ENCODE measurements at regions not wholly inside any gene's neighbourhood (a gene's known extent, or its start where the extent isn't known, plus 50 kb on each side); places are given as distances from the start of the nearest gene placed in this dataset.

DNA sequence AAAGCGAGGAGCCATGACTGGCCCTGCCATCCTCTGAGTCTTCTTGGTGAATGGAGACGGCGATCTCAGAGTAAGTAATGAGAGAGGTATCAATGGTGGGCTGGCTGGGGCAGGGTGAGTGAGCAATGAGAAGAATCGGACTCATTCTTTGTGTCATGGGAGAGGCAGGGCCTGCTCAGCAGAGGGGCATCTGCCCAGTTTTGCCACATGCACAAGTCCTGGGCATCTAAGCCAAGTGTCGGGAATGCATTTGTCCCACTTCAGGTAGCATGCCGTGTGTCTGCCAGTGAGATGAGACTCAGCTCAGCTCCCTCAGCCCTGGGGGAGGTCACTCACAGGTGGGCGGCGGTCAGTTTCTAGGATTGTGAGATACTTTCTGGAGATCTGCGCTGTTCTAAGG lies 791.0 kb upstream of the RAB6C start:
- no peaks in the 10 kb centered on the region for H4K20me1 ChIP-seq (ENCODE audit: insufficient read depth, low read length)

DNA sequence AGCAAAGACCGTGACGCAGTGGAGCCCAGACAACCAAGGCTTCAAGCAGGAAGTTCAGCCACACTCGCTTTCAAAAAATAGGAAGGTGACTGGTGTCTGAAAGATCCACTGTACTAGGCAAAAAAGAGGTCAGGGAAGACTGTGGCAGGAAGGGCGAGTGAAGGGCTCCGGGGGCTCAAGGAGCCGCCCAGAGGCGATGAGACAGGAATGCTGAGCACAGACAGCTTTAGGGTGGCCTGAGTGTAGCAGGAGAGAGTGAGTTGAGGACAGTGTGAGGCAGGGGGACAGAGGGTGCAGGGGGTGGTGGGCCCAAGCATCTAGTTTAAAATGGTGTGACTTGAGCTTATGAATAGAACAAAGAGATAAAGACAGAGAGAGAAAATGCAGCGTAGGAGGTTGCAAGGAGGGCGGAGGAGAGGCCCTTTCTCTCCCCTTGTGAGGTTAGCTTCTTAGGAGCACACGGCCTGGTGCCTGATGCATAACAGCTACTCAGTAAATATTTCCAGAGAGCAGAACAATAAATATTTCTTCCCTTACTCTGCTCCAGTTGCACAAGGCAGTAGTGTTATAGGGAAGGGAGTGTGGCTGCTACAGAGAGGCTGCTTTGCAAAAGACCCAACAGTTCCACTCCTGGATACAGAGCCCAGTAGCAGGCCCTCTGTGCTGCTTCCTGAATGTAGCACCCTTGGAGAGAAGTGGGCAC lies 789.7 kb upstream of the RAB6C start:
- Histone ChIP-seq H3K4me1 (ENCODE audit: low read length) (no peaks in the 10 kb centered on the region), H3K79me2 (ENCODE audit: low read length) (no peaks in the 10 kb centered on the region), H2AFZ (ENCODE audit: low read depth, low read length) (no peak overlapping the region), H4K20me1 (ENCODE audit: insufficient read depth, low read length) (no peaks in the 10 kb centered on the region), H3K27me3 (ENCODE audit: low read depth, low read length) (no peaks in the 10 kb centered on the region), H3K36me3 (replicated peaks; ENCODE audit: low read depth, low read length) (no peaks in the 10 kb centered on the region), H3K4me3 (ENCODE audit: low read length) (no peak overlapping the region), H3K27ac (ENCODE audit: low read length) (no peak overlapping the region), H3K4me2 (ENCODE audit: low read length) (no peak overlapping the region), H3K9ac (ENCODE audit: low read length) (no peak overlapping the region), H3K9me3 (ENCODE audit: insufficient read depth, low read length) (no peaks in the 10 kb centered on the region)
- no peak for TF ChIP-seq EZH2phosphoT487 (IDR thresholded peaks at IDR 0.05; ENCODE audit: low read depth)
- TF ChIP-seq, protein P1, sequence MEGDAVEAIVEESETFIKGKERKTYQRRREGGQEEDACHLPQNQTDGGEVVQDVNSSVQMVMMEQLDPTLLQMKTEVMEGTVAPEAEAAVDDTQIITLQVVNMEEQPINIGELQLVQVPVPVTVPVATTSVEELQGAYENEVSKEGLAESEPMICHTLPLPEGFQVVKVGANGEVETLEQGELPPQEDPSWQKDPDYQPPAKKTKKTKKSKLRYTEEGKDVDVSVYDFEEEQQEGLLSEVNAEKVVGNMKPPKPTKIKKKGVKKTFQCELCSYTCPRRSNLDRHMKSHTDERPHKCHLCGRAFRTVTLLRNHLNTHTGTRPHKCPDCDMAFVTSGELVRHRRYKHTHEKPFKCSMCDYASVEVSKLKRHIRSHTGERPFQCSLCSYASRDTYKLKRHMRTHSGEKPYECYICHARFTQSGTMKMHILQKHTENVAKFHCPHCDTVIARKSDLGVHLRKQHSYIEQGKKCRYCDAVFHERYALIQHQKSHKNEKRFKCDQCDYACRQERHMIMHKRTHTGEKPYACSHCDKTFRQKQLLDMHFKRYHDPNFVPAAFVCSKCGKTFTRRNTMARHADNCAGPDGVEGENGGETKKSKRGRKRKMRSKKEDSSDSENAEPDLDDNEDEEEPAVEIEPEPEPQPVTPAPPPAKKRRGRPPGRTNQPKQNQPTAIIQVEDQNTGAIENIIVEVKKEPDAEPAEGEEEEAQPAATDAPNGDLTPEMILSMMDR (IDR thresholded peaks at IDR 0.05; ENCODE audit: low read depth, low read length) = no peak

More for the DNA sequence above, 791.0 kb upstream of the RAB6C start:
- Histone ChIP-seq H3K4me2 (ENCODE audit: low read length) (no peak overlapping the region), H3K27ac (ENCODE audit: low read length) (no peak overlapping the region), H2AFZ (ENCODE audit: low read depth, low read length) (no peak overlapping the region), H3K36me3 (replicated peaks; ENCODE audit: low read depth, low read length) (no peaks in the 10 kb centered on the region), H3K4me3 (ENCODE audit: low read length) (no peak overlapping the region), H3K4me1 (ENCODE audit: low read length) (no peaks in the 10 kb centered on the region), H3K9ac (ENCODE audit: low read length) (no peak overlapping the region), H3K79me2 (ENCODE audit: low read length) (no peaks in the 10 kb centered on the region), H3K27me3 (ENCODE audit: low read depth, low read length) (0 out of 2 replicates have a peak, but pooled peaks cover 3% of the 10 kb centered on the region), H3K9me3 (ENCODE audit: insufficient read depth, low read length) (no peaks in the 10 kb centered on the region)
- no peak for TF ChIP-seq EZH2phosphoT487 (IDR thresholded peaks at IDR 0.05; ENCODE audit: low read depth)
- TF ChIP-seq, protein P1 (IDR thresholded peaks at IDR 0.05; ENCODE audit: low read depth, low read length) = no peak

DNA sequence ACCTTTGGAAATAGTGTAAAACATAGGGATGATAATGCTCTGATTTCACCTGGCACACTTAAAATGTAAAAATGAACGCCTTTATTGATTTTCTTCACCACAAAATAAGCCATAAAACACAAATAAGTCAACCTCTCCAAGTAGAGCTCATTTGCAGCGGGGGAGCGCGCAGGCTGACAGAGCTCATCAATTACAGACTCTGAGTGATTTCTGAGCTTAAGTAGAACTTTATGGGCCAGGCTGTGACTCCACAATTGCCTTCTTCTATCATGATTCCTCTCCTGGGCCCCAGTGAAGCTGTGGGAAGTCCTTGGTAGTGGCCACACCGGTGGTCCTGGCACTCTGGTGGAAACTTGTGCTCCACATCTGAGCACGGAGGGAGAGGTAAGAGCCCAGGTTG lies 789.0 kb upstream of the RAB6C start:
- Histone ChIP-seq H3K27me3 (ENCODE audit: low read depth, low read length) (no peaks in the 10 kb centered on the region), H3K9me3 (ENCODE audit: insufficient read depth, low read length) (no peaks in the 10 kb centered on the region), H2AFZ (ENCODE audit: low read depth, low read length) (no peak overlapping the region), H3K4me3 (ENCODE audit: low read length) (no peak overlapping the region), H3K4me2 (ENCODE audit: low read length) (no peak overlapping the region), H3K36me3 (replicated peaks; ENCODE audit: low read depth, low read length) (no peaks in the 10 kb centered on the region), H3K27ac (ENCODE audit: low read length) (no peak overlapping the region), H3K9ac (ENCODE audit: low read length) (no peak overlapping the region), H3K79me2 (ENCODE audit: low read length) (no peaks in the 10 kb centered on the region), H4K20me1 (ENCODE audit: insufficient read depth, low read length) (no peaks in the 10 kb centered on the region), H3K4me1 (ENCODE audit: low read length) (no peaks in the 10 kb centered on the region)
- TF ChIP-seq, protein P1 (IDR thresholded peaks at IDR 0.05; ENCODE audit: low read depth, low read length) = no peak
- no peak for TF ChIP-seq EZH2phosphoT487 (IDR thresholded peaks at IDR 0.05; ENCODE audit: low read depth)

DNA sequence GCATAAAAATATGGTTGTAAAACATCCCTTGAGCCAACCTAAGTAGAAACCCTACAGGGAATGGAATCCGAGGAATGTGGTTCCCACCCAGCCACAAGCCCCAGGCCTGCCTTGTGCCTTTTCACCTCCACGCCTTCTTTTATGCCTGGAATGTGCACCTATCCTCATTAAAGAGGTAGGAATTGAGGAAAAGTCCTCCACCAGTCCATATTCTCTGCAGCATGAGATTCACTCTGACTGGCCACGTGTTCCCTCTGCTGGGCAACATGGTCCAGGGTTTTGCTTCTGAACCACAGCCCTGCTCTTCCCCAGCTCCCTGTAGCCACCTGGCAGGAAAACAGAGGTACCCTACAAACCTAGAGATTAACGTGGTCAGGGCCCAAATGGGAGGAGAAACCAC lies 787.9 kb upstream of the RAB6C start:
- H3K9me3 ChIP-seq (ENCODE audit: insufficient read depth, low read length) = no peaks in the 10 kb centered on the region
- no peak for TF ChIP-seq EZH2phosphoT487 (IDR thresholded peaks at IDR 0.05; ENCODE audit: low read depth)
- TF ChIP-seq, protein P1 (IDR thresholded peaks at IDR 0.05; ENCODE audit: low read depth, low read length) = no peak
- no peaks in the 10 kb centered on the region for H3K4me1 ChIP-seq (ENCODE audit: low read length)
- no peak overlapping the region for H3K27ac ChIP-seq (ENCODE audit: low read length)
- H3K36me3 ChIP-seq (replicated peaks; ENCODE audit: low read depth, low read length) = no peaks in the 10 kb centered on the region
- H3K79me2 ChIP-seq (ENCODE audit: low read length) = no peaks in the 10 kb centered on the region
- no peak overlapping the region for H2AFZ ChIP-seq (ENCODE audit: low read depth, low read length)
- H3K9ac ChIP-seq (ENCODE audit: low read length) = no peak overlapping the region
- no peak overlapping the region for H3K4me3 ChIP-seq (ENCODE audit: low read length)
- H3K27me3 ChIP-seq (ENCODE audit: low read depth, low read length) = no peaks in the 10 kb centered on the region
- H4K20me1 ChIP-seq (ENCODE audit: insufficient read depth, low read length) = no peaks in the 10 kb centered on the region
- no peak overlapping the region for H3K4me2 ChIP-seq (ENCODE audit: low read length)
